Left colon (tissue), 2 donors: ENCODE measurements at regions not wholly inside any gene's neighbourhood (a gene's known extent, or its start where the extent isn't known, plus 50 kb on each side); places are given as distances from the start of the nearest gene placed in this dataset.
A peak's percentile ranks its signal among the peaks of the same experiment; 100 is the strongest.

ENCODE experiments used
- ATAC-seq: fragments of 200-7000 bp; cut with Tn5 transposase; one replicate; pipeline ENCODE4 v1.9.1; 2020; ENCODE audit warnings: mild to moderate bottlenecking, moderate library complexity
- DNase-seq, 2 donors: peaks; one replicate each; pipeline ENCODE4 v3.0.0-alpha.2; 2020
- intact Hi-C, 2 donors: fragments of 100-400 bp; cut with DNase I in 1 of 2; cut with micrococcal nuclease in 1 of 2; formaldehyde crosslinking; loops; one replicate each; pipeline versions ENCODE4 v1.11.2 to v1.14.0; 2022; cut with DNase I, micrococcal nuclease
- donor health status: DM: no; HTN: no; CAD: no.
- donor health status: DM: yes; HTN: yes; CAD: no.

- DNase-seq: no peak
- intact Hi-C loops: no loop called here
- no peak for ATAC-seq
Observed at GRCh38 chr2:117055499-117056375, 758.8 kb upstream of the DDX18 start.

GRCh38 chr2:117056376-117056748 is 758.1 kb upstream of the DDX18 start:
- ATAC-seq (no peak), DNase-seq (no peak)
- intact Hi-C loops: no loop called here

GRCh38 chr2:117057016-117057415 is 757.5 kb upstream of the DDX18 start:
- ATAC-seq: peak; percentile 89
- intact Hi-C loops: no loop called here
- no peak for DNase-seq

GRCh38 chr2:117058366-117058765 is 756.1 kb upstream of the DDX18 start:
- DNase-seq: no peak
- intact Hi-C loops: no loop called here
- ATAC-seq: peak; percentile 45

- intact Hi-C loops: no loop called here
- DNase-seq: no peak
- no peak for ATAC-seq
Observed at GRCh38 chr2:117064021-117064420, 750.5 kb upstream of the DDX18 start.

GRCh38 chr2:117065912-117066311 is 748.6 kb upstream of the DDX18 start:
- DNase-seq (no peak), ATAC-seq (no peak)
- intact Hi-C loops: no loop called here

GRCh38 chr2:117067900-117068299 is 746.6 kb upstream of the DDX18 start:
- DNase-seq: no peak
- intact Hi-C loops: no loop called here
- peak; percentile 74 for ATAC-seq

GRCh38 chr2:117068371-117068770 is 746.1 kb upstream of the DDX18 start:
- DNase-seq (peak in 1 of 2 donors; percentile 34), ATAC-seq (peak; percentile 98)
- intact Hi-C loops: no loop called here

GRCh38 chr2:117071556-117072102 is 742.9 kb upstream of the DDX18 start:
- no peak for DNase-seq
- ATAC-seq: no peak

GRCh38 chr2:117074756-117075155 is 739.7 kb upstream of the DDX18 start:
- intact Hi-C loops: no loop called here
- no peak for DNase-seq
- ATAC-seq: no peak

More at GRCh38 chr2:117071556-117072102, 742.9 kb upstream of the DDX18 start:
- intact Hi-C loops: no loop called here

GRCh38 chr2:117085256-117085655 is 729.2 kb upstream of the DDX18 start:
- intact Hi-C loops: no loop called here
- ATAC-seq (no peak), DNase-seq (no peak)

GRCh38 chr2:117085737-117086136 is 728.8 kb upstream of the DDX18 start:
- no peak for ATAC-seq
- DNase-seq: no peak
- intact Hi-C loops: no loop called here

GRCh38 chr2:117086174-117086942 is 728.1 kb upstream of the DDX18 start:
- ATAC-seq (no peak), DNase-seq (no peak)
- intact Hi-C loops: no loop called here

GRCh38 chr2:117086943-117087250 is 727.6 kb upstream of the DDX18 start:
- ATAC-seq: no peak
- DNase-seq: no peak
- intact Hi-C loops: no loop called here

- DNase-seq: no peak
- intact Hi-C loops: no loop called here
- no peak for ATAC-seq
Observed at GRCh38 chr2:117087535-117088291, 726.8 kb upstream of the DDX18 start.

GRCh38 chr2:117091041-117091837 is 723.3 kb upstream of the DDX18 start:
- ATAC-seq: peak; percentile 67
- intact Hi-C loops: no loop called here

GRCh38 chr2:117101613-117102012 is 712.9 kb upstream of the DDX18 start:
- intact Hi-C loops: no loop called here
- ATAC-seq (no peak), DNase-seq (no peak)

More at GRCh38 chr2:117091041-117091837, 723.3 kb upstream of the DDX18 start:
- no peak for DNase-seq

- intact Hi-C loops: no loop called here
- no peak for ATAC-seq
- no peak for DNase-seq
Observed at GRCh38 chr2:117108741-117109267, 705.7 kb upstream of the DDX18 start.
